Endodermal cell (in vitro differentiated cells): ENCODE measurements at regions not wholly inside any gene's neighbourhood (a gene's known extent, or its start where the extent isn't known, plus 50 kb on each side); places are given as distances from the start of the nearest gene placed in this dataset.

Source experiments
- DNase-seq: peaks from one replicate; pipeline ENCODE4 v3.0.0-alpha.2; 2017
- H3K27ac ChIP-seq: 2 replicates; pipeline ENCODE4 v1.5.1; 2013; ENCODE audit warnings: mild to moderate bottlenecking, low read depth, low read length, moderate library complexity
- H3K27me3 ChIP-seq: 2 replicates; pipeline ENCODE4 v1.6.1; 2013; ENCODE audit warnings: mild to moderate bottlenecking, low read length, moderate library complexity; ENCODE audit not compliant: insufficient read depth, control insufficient read depth, poor library complexity, severe bottlenecking
- H3K36me3 ChIP-seq: 2 replicates; pipeline ENCODE4 v1.7.0; 2013; ENCODE audit warnings: mild to moderate bottlenecking, low read length, moderate library complexity; ENCODE audit not compliant: control insufficient read depth, insufficient read depth
- H3K4me1 ChIP-seq: one replicate; pipeline ENCODE4 v1.7.0; 2013; ENCODE audit warnings: low read length; ENCODE audit not compliant: control insufficient read depth, insufficient read depth
- H3K4me3 ChIP-seq: 2 replicates; pipeline ENCODE4 v1.5.1; 2013; ENCODE audit warnings: mild to moderate bottlenecking, low read length, moderate library complexity
- H3K9ac ChIP-seq: 2 replicates; pipeline ENCODE4 v1.6.1; 2013; ENCODE audit warnings: mild to moderate bottlenecking, low read length, moderate library complexity; ENCODE audit not compliant: poor library complexity, severe bottlenecking; ENCODE audit errors: extremely low read depth
- H3K9me3 ChIP-seq: 2 replicates; pipeline ENCODE4 v1.6.1; 2013; ENCODE audit warnings: mild to moderate bottlenecking, low read length, moderate library complexity; ENCODE audit not compliant: control insufficient read depth
- H3K27ac Mint-ChIP-seq: 2 replicates; pipeline ENCODE4 v1.8.0; 2020; ENCODE audit warnings: mixed read lengths
- H3K27me3 Mint-ChIP-seq: 2 replicates; pipeline ENCODE4 v1.8.0; 2021; ENCODE audit warnings: mild to moderate bottlenecking, mixed read lengths; ENCODE audit not compliant: insufficient read depth
- H3K36me3 Mint-ChIP-seq: 2 replicates; pipeline ENCODE4 v1.8.0; 2020; ENCODE audit warnings: low read depth, mixed read lengths
- H3K4me1 Mint-ChIP-seq: 2 replicates; pipeline ENCODE4 v1.8.0; 2020; ENCODE audit warnings: mixed read lengths
- H3K4me3 Mint-ChIP-seq: 2 replicates; pipeline ENCODE4 v1.8.0; 2020; ENCODE audit warnings: mild to moderate bottlenecking, moderate library complexity, mixed read lengths
- H3K9me3 Mint-ChIP-seq: 2 replicates; pipeline ENCODE4 v1.8.0; 2020; ENCODE audit warnings: mild to moderate bottlenecking, mixed read lengths
- WGBS, 2 experiments: methylation state at CpG; one replicate each; pipeline versions ENCODE4 v1.1.5 to v1.1.7; 2013; ENCODE audit warnings: missing lambda C conversion rate in 2 of 2, mixed read lengths in 1 of 2; ENCODE audit not compliant: insufficient coverage in 1 of 2, insufficient read length in 1 of 2; 5-methylcytosine and 5-hydroxymethylcytosine counted together
- TF ChIP-seq, protein P1 (sequence below): fragments of 200-600 bp; sonication (generic); conservative IDR thresholded peaks from 2 replicates; pipeline ENCODE4 v1.5.0; 2021; ENCODE audit warnings: antibody characterized with exemption, mild to moderate bottlenecking

- no peaks in the 10 kb centered on the region for H3K36me3 ChIP-seq
- Mint-ChIP-seq H3K9me3 (peaks cover 36% of the 10 kb centered on the region), H3K27ac (no peak overlapping the region), H3K36me3 (peaks cover 2% of the 10 kb centered on the region), H3K4me3 (no peak overlapping the region), H3K4me1 (no peaks in the 10 kb centered on the region), H3K27me3 (no peaks in the 10 kb centered on the region)
- no peak overlapping the region for H3K4me3 ChIP-seq
- TF ChIP-seq, protein P1, sequence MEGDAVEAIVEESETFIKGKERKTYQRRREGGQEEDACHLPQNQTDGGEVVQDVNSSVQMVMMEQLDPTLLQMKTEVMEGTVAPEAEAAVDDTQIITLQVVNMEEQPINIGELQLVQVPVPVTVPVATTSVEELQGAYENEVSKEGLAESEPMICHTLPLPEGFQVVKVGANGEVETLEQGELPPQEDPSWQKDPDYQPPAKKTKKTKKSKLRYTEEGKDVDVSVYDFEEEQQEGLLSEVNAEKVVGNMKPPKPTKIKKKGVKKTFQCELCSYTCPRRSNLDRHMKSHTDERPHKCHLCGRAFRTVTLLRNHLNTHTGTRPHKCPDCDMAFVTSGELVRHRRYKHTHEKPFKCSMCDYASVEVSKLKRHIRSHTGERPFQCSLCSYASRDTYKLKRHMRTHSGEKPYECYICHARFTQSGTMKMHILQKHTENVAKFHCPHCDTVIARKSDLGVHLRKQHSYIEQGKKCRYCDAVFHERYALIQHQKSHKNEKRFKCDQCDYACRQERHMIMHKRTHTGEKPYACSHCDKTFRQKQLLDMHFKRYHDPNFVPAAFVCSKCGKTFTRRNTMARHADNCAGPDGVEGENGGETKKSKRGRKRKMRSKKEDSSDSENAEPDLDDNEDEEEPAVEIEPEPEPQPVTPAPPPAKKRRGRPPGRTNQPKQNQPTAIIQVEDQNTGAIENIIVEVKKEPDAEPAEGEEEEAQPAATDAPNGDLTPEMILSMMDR: no peak
- no peak for DNase-seq
- no peaks in the 10 kb centered on the region for H3K27me3 ChIP-seq
- no peaks in the 10 kb centered on the region for H3K9me3 ChIP-seq
- 88% methylated on average over 1 of the region's 2 CpGs; no CpG with 5 or more reads in 1 of the 2 experiments for WGBS, 2 experiments
- H3K4me1 ChIP-seq: no peaks in the 10 kb centered on the region
- no peak overlapping the region for H3K9ac ChIP-seq
- no peak overlapping the region for H3K27ac ChIP-seq
Observed at GRCh38 chrX:148271263-148271662, 229.2 kb upstream of the AFF2 start.

GRCh38 chrX:148281920-148282319, 218.5 kb upstream of the AFF2 start:
- DNase-seq: no peak
- peaks cover 3% of the 10 kb centered on the region for H3K4me1 Mint-ChIP-seq
- Histone ChIP-seq H3K9ac (no peak overlapping the region), H3K36me3 (no peaks in the 10 kb centered on the region), H3K9me3 (no peaks in the 10 kb centered on the region), H3K27me3 (no peaks in the 10 kb centered on the region), H3K4me3 (no peak overlapping the region), H3K27ac (no peak overlapping the region), H3K4me1 (no peaks in the 10 kb centered on the region)
- TF ChIP-seq, protein P1: no peak
- H3K4me3 Mint-ChIP-seq: no peak overlapping the region
- no peaks in the 10 kb centered on the region for H3K36me3 Mint-ChIP-seq
- no peak overlapping the region for H3K27ac Mint-ChIP-seq
- no peaks in the 10 kb centered on the region for H3K27me3 Mint-ChIP-seq
- 92 to 100% methylated on average over 1 of the region's 1 CpG for WGBS, 2 experiments
- H3K9me3 Mint-ChIP-seq: peaks cover 34% of the 10 kb centered on the region

- peaks cover 3% of the 10 kb centered on the region for H3K4me1 Mint-ChIP-seq
- H3K27me3 Mint-ChIP-seq: no peaks in the 10 kb centered on the region
- no peak overlapping the region for H3K27ac Mint-ChIP-seq
- Histone ChIP-seq H3K9ac (no peak overlapping the region), H3K27ac (no peak overlapping the region), H3K27me3 (no peaks in the 10 kb centered on the region), H3K9me3 (no peaks in the 10 kb centered on the region), H3K4me1 (no peaks in the 10 kb centered on the region), H3K4me3 (no peak overlapping the region), H3K36me3 (no peaks in the 10 kb centered on the region)
- 83% methylated on average over 1 of the region's 1 CpG for WGBS, 2 experiments
- no peak overlapping the region for H3K4me3 Mint-ChIP-seq
- H3K36me3 Mint-ChIP-seq: no peaks in the 10 kb centered on the region
- DNase-seq: no peak
- H3K9me3 Mint-ChIP-seq: peaks cover 30% of the 10 kb centered on the region
- TF ChIP-seq, protein P1: no peak
Observed at GRCh38 chrX:148282504-148282903, 217.9 kb upstream of the AFF2 start.
